Mucosa of rectum (tissue), 2 donors: ENCODE measurements at regions not wholly inside any gene's neighbourhood (a gene's known extent, or its start where the extent isn't known, plus 50 kb on each side); places are given as distances from the start of the nearest gene placed in this dataset.
"Not testable (repeated sequence)": the region's sequence is repeated elsewhere in the genome, so short reads cannot be mapped to it uniquely, and the experiment has no call there.

Source experiments
- H3K27ac ChIP-seq, 2 donors: one replicate each; pipeline ENCODE4 v1.7.0; 2013; ENCODE audit warnings: inconsistent platforms in 2 of 2, low read depth in 2 of 2, low read length in 2 of 2
- H3K27me3 ChIP-seq, 2 donors: one replicate each; pipeline ENCODE4 v1.7.0; 2013; ENCODE audit warnings: low read length in 2 of 2; ENCODE audit not compliant: control insufficient read depth in 2 of 2, insufficient read depth in 2 of 2
- H3K36me3 ChIP-seq, 2 donors: one replicate each; pipeline ENCODE4 v1.7.0; 2013; ENCODE audit warnings: low read length in 2 of 2; ENCODE audit not compliant: control insufficient read depth in 2 of 2, insufficient read depth in 2 of 2
- H3K4me1 ChIP-seq, 2 donors: one replicate each; pipeline ENCODE4 v1.7.0; 2013; ENCODE audit warnings: low read length in 2 of 2, mild to moderate bottlenecking in 1 of 2; ENCODE audit not compliant: control insufficient read depth in 2 of 2, insufficient read depth in 2 of 2
- H3K4me3 ChIP-seq, 2 donors: one replicate each; pipeline ENCODE4 v1.7.0; 2013; ENCODE audit warnings: low read length in 2 of 2
- H3K9ac ChIP-seq, 2 donors: one replicate each; pipeline ENCODE4 v1.7.0; 2013; ENCODE audit warnings: low read length in 2 of 2, low read depth in 1 of 2, mild to moderate bottlenecking in 1 of 2
- H3K9me3 ChIP-seq, 2 donors: one replicate each; pipeline ENCODE4 v1.7.0; 2013; ENCODE audit warnings: low read length in 2 of 2; ENCODE audit not compliant: control insufficient read depth in 2 of 2
- donor health status: healthy.
- donor health status: Normal muscosa, but diverticular disease.

DNA sequence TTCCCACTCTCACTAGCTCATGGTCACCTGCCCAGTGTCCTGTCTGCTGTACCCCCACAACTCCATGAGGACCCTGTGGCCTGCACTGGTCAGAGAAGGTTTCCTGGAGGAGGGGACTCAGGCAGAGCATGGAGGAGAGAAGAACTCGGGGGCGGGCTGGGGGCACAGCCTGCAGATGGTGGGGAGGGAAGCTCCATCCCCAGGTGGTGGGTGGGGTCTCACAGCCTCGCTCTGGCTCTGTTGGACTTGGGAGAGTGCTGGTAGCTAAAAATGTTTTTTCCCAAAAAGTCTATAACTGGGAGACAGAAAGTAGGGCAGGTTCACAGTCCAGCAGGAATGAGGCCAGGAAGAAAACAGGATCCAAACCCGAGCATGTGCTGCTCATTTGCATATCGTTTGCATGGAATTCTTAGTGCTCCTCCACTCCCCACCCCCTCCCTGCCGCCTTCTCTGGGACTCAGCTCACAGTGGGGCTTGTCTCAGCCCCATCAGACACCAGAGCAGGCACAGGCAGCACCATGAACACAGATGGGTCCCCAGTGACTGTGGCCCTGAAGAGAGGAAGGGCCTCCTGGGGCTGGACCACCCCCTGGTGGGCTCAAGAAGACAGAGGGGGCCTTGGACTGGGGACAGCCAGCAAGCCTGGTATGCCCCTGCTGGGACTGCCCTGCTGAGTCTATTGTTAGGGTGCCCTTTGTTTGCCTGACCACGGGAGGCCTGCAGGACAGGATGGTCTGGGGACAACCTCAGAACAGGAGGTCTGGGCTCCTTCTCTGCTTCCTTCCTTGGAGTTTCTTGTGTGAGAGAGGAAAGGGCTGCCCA, 67.0 kb upstream of the SFSWAP start:
- Histone ChIP-seq H3K9me3 (no peaks in the 10 kb centered on the region), H3K27ac (no peak overlapping the region), H3K36me3 (no peaks in the 10 kb centered on the region), H3K27me3 (no peaks in the 10 kb centered on the region), H3K4me3 (no peak overlapping the region), H3K4me1 (no peaks in the 10 kb centered on the region), H3K9ac (no peak overlapping the region)

DNA sequence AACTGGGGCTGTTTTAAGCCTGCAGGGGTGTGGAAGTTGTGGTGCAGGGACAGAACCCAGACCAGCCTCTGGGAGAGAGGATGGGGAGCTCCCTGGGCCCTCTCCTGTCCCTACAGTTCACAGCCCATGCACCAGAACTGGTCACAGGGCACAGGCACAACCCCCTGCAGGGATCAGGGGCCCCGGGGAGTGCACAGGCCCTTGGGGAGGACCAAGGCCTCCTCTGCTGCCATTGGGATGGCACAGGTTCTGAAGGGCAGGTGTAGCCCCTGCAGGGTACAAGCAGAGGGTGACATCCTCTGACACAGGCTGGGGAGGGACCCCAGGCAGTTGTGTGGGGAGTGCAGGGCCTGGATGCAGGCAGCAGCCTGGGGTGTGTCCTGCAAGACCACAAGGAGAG, 66.4 kb upstream of the SFSWAP start:
- Histone ChIP-seq H3K36me3 (no peaks in the 10 kb centered on the region), H3K27me3 (no peaks in the 10 kb centered on the region), H3K27ac (no peak overlapping the region)

DNA sequence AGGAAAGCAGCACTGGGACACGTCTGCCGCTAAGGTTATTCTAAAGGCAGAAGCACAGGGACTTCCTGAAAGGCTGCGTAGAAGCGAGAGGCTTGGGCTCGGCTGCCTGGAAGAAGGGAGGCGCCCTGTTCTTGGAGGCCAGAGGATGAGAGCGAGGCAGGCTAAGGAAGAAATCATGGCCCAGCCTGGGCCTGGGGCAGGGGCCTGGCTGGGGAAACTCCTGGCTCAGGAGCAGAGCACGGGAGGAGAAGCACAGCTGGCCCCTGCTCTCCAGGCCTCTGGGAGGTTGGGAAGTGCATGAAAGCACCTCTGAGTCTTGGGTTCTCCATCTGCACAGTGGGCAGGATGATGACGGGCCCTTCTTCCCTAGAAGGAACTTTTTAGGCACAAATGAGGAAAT, 66.0 kb upstream of the SFSWAP start:
- H3K9me3 ChIP-seq, H3K4me3 ChIP-seq, H3K27ac ChIP-seq, H3K9ac ChIP-seq, H3K36me3 ChIP-seq, H3K27me3 ChIP-seq, H3K4me1 ChIP-seq: not testable (repeated sequence)

More for the DNA sequence above, 66.4 kb upstream of the SFSWAP start:
- H3K4me3 ChIP-seq, result no peak overlapping the region
- no peaks in the 10 kb centered on the region for H3K9me3 ChIP-seq
- H3K4me1 ChIP-seq, result no peaks in the 10 kb centered on the region
- no peak overlapping the region for H3K9ac ChIP-seq

DNA sequence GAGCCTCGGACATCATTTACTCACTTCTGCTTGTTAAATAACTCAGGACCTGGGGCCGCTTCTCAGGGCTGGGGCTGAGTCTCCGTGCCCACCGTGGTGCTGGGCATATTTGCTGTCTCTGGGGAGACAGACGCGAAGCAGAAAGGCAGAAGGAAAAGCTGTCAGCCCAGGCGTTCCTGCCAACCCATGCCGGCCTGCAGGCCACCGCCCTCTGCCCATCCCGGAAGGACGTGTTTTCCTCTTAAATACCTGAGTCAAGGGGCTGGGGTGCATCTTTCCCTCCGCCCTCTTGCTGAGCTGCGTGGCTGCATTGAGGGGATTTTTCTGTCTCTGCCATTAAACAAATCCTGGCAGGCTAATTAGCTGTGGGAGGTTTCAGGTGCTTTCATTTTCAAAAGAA, 65.3 kb upstream of the SFSWAP start:
- H3K4me3 ChIP-seq, H3K27ac ChIP-seq, H3K4me1 ChIP-seq, H3K27me3 ChIP-seq, H3K9ac ChIP-seq, H3K9me3 ChIP-seq, H3K36me3 ChIP-seq: not testable (repeated sequence)

DNA sequence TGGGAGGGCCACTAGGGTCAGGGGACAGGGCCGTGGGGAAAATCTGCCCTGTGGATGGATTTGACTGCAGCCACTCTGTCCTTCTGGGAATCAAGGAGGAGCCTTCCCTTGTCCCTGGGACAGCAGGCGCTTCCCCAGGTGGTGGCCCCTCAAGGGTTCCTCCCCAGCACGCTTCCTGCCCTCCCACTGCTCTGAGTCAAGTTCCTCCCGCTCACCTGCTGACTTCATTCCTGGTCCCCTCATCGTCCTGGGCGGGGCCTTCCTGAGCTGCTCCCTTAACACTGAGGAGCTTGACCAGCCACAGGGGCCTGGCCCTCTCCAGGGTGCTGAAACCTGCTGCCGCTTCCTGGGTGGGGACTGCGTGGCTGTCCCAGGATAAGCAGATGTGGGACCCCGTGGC, 64.4 kb upstream of the SFSWAP start:
- H3K4me3 ChIP-seq, H3K27ac ChIP-seq, H3K36me3 ChIP-seq, H3K9me3 ChIP-seq, H3K27me3 ChIP-seq, H3K9ac ChIP-seq, H3K4me1 ChIP-seq: not testable (repeated sequence)

DNA sequence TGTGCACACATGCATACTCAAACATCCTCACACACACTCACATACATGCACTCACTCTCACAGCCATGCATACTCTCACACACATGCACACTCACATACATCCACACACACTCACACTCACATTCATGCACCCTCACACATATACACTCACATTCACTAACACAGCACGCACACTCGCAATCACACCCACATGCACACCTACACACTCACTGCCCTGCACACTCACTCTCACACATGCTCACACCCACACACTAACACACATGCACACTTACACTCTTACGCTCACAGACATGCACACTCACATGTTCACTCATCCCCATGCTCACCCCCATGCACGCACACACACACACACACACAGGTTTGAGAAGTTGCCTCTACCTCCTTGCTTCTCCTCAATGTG, 63.2 kb upstream of the SFSWAP start:
- Histone ChIP-seq H3K27ac (no peak overlapping the region), H3K9me3 (no peaks in the 10 kb centered on the region), H3K27me3 (no peaks in the 10 kb centered on the region), H3K4me1 (no peaks in the 10 kb centered on the region), H3K4me3 (no peak overlapping the region), H3K9ac (no peak overlapping the region), H3K36me3 (no peaks in the 10 kb centered on the region)

DNA sequence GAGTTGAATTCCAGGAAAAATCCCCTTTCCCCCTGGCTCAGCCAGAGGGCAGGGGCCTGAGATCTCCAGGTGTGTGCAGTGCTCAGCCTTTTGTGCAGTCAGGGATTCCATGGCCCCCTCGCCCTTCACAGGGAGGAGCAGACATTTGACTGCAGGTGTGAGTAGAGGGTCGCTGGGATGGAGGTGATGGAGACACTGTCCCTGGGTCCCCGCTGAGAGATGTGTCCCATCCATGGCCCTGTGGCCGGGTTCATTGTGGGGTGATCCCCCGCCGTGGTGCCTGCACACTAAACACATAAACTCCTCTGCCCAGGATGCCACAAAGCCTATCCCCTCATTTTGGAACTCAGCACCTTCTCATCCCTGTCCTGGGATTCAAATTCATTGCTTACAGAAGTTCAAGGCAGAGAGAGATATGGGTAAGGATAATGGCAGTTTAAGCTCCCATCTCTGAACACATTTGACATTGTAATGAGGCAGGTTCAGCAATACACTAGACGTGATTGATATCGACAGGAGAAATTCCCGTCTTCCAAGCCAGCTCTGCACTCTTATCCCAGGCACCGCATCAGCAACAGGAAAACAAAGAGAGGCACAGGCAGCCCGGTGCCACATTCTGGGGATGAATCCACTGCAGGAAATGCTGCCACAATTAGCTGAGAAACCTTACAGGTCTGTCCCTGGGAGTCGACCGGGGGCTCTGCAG, 55.3 kb upstream of the SFSWAP start:
- H3K4me1 ChIP-seq, H3K27ac ChIP-seq, H3K27me3 ChIP-seq, H3K9me3 ChIP-seq, H3K9ac ChIP-seq, H3K36me3 ChIP-seq, H3K4me3 ChIP-seq: not testable (repeated sequence)

DNA sequence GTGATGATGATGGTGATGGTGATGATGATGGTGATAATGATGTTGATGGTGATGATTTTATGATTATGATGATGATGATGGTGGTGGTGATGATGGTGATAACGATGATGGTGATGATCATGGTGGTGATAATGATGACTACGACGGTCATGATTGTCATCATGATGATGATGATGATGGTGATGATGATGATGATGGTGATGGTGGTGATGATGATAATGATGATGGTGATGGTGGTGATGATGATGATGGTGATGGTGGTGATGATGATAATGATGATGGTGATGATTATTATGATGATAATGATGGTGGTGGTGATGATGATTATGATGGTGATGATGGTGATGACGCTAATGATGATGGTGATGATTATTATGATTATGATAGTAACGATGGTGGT, 54.1 kb upstream of the SFSWAP start:
- H3K9me3 ChIP-seq, H3K27me3 ChIP-seq, H3K27ac ChIP-seq, H3K9ac ChIP-seq, H3K36me3 ChIP-seq, H3K4me3 ChIP-seq, H3K4me1 ChIP-seq: not testable (repeated sequence)

DNA sequence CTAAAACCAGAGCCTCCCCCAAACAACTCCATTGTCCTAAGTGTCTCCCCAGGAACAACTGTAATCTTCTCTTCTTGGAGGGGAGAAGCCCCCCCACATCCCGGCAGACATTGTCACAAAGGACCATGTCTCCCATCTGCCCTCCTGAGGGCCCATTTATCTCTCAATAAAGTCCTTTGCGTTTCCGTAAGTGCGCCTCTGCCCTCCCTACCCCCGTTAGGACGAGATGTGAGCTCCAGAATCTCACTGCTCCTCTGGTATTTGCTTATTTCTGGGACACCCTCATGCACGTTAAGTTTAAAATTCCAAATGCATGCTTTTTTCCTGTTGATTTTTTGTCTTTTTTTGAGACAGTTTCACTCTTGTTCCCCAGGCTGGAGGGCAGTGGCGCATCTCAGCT, 52.3 kb upstream of the SFSWAP start:
- not testable (repeated sequence) for H3K4me1 ChIP-seq, H3K27ac ChIP-seq, H3K9me3 ChIP-seq, H3K9ac ChIP-seq, H3K4me3 ChIP-seq, H3K27me3 ChIP-seq, H3K36me3 ChIP-seq

DNA sequence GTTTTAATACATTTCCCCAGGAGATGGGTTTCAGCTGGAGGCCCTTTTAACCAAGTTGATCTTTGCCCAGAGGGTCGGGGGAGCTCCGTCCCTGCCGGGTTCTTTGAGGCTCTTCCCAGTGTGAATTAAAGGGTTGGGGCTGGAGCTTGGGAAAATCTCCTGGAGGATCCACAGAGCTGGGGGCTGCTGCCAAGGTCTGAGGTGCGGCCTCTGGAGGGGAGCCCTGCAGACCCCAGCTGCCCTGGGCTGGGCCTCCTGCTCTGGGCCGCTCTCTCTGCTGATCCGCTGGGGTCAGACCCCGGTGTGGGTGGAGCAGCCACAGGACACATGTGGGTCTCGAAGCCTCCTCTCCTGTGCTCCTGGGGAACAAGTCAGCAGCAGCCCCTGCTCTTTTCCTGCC, 51.4 kb upstream of the SFSWAP start:
- not testable (repeated sequence) for H3K4me3 ChIP-seq, H3K9me3 ChIP-seq, H3K27ac ChIP-seq, H3K27me3 ChIP-seq, H3K36me3 ChIP-seq, H3K4me1 ChIP-seq, H3K9ac ChIP-seq
